GM21526 (cell line): ENCODE measurements at regions not wholly inside any gene's neighbourhood (a gene's known extent, or its start where the extent isn't known, plus 50 kb on each side); places are given as distances from the start of the nearest gene placed in this dataset.

Experiments used
- ATAC-seq: cut with Tn5 transposase; IDR thresholded peaks from one replicate; pipeline ENCODE4 v1.9.1; 2021; ENCODE audit warnings: moderate library complexity; ENCODE audit not compliant: unreplicated experiment, low FRiP score

DNA sequence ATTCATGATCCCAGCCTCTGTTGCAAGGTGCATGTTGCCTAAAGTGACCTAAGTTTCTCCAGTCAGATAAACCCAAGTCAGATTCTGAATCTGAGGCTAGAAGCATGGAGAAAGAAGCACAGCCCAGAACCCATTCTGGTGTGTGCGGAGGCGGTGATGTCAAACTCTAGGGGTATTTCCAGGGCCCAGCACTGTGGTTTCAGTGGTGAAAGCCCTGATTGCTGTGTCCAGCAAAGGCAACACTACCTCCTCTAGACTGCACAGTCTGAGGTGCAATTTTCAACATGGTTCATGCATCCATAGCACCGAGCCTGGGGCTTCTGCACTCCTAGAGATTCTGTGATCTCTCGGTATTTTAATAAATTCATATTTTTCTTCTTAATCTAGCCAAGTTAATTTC, 264.8 kb upstream of the KLHL29 start:
- ATAC-seq, result no peak

DNA sequence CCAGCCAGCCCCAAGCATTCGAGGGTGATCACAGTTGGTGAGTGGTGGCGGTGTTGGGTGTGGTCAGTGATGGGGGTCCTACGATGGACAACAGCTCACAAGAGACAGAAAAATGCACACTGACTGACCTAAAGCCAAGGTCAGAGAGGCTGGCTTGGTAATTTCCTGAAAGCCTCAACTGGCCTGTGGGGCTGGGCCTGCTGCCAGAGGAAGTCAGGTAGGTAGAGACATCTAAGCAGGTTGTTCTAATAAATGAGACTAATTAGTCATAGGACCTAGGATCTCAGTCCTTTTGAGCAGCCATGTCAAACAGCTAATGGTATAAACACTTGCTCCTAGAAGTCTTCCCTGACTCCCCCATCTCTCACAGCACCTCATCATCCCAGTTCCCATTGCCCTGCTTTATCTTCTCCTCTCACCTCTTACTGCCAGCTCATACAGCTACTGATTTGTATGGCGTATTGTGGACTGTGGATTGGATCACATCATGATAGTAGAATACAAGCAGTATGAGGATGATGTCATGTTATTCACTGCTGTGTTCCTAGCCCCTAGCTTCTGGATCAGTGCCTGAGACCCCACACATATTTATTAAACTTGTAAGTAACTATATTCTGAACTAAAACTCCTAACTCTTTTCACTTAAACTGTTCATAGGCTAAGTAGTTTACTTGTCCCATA, 262.9 kb upstream of the KLHL29 start:
- no peak for ATAC-seq

- ATAC-seq, result no peak
Observed at GRCh38 chr2:23122681-23123215, 262.2 kb upstream of the KLHL29 start.

- no peak for ATAC-seq
Observed at GRCh38 chr2:23123686-23124085, 261.3 kb upstream of the KLHL29 start.

GRCh38 chr2:23124214-23124750, 260.7 kb upstream of the KLHL29 start:
- ATAC-seq, result no peak

- no peak for ATAC-seq
Observed at GRCh38 chr2:23127465-23127864, 257.5 kb upstream of the KLHL29 start.

DNA sequence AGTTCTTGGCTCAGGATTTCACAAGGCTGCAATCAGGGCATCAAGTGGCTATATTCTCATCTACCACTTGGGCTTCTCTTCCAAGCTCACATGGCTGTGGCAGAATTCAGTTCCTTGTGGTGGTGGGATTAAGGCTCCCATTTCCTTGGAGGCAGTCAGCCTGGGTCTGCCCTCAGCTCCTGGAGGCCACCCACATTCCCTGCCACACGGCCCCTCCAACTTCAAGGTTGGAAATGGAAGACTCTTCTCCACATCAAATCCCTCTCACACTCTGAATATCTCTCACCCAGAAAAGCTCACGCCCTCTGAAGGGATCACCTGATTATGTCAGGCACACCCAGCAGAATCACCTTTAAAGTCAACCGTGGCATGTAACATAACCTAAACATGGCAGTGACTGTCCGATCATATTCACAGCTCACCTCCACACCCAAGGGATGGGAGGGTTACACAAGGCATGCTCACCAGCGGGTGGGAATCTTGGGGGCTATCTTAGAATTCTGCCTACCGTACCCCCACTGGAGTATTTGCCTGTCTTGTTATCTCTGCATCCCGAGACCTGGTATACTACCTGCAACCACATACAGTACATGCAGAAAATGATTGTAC, 256.2 kb upstream of the KLHL29 start:
- no peak for ATAC-seq

- no peak for ATAC-seq
Observed at GRCh38 chr2:23131066-23131575, 253.9 kb upstream of the KLHL29 start.

- ATAC-seq, result no peak
Observed at GRCh38 chr2:23132000-23132399, 253.0 kb upstream of the KLHL29 start.

DNA sequence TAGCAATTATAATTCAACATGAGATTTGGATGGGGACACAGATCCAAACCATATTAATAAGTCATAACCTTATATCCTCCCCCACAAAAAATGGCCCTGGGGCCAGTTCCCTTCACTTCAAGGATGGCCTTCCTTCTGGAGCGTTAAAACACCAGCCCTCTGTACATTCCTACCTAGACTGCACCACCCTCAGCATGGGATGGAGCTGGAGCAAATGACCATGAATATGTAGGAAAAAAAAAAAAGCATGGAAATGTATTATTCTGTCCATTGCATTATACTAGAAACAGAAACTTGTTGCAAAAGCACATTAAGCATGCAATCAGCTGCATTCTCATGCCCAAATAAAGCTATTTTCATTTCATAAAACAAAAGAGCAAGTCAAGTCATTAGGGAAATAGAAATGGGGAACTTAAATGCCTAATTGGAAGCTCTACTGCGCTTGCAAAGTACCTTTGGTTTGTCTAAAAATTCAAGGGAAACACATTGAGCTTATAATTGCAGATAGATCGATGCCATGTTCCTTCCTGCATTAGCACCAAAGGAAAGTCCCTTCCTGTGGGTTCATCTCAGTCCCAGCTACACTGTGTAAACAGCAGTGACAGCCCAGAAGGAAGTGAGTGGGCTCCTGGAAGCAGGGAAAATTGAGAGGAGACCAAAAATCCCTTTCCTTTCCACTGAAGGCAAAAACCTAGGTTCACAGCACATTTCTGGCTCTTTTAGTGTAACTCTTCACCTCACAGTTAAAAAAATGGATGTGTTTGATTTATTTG, 252.0 kb upstream of the KLHL29 start:
- no peak for ATAC-seq

- ATAC-seq, result no peak
Observed at GRCh38 chr2:23134726-23135125, 250.3 kb upstream of the KLHL29 start.

DNA sequence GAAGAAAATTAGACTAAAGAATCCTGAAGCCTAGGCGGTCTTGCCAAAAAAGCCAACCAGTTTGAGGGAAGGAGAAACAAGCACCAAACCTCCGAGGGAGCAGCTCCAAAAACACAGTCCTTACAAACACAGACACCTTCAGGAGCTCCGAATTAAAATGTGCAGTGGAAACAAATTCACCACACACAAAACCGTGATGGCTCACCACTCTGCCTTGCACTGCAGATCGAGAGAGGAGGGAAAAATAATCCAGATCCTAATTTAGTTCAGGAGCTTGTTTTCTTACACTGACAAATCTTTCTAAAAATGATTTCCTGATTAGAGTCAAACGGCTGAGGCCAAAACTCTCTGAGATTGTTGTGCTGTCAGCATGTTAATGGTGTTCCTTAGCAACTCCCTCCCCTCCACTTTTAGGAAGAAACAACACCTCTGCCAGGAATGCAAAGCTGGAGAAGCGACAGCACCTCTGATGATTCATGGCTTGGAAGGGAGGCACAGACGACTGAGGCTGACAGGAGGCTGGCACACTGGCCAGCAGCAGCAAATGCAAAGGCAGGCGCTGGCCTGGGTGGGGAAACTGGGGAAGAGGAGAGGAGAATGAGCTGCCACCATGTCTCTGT, 249.4 kb upstream of the KLHL29 start:
- ATAC-seq, result no peak

- no peak for ATAC-seq
Observed at GRCh38 chr2:23137166-23137565, 247.8 kb upstream of the KLHL29 start.

DNA sequence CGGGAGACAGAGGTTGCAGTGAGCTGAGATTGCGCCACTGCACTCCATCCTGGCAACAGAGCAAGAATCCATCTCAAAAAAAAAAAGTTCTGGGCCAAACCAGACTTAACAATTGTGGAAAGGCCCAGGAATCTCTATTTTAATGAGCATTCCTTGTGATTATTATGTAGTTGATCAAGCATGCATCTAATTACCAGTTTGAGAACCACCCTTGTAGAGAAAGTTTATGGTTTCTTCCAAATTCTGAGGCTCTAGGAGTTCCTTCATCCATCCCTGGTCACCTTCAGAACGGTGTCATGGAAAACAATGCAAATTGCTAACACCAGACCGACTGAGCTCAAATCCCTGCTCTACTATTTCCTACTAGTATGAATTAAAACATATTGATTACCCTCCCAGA, 246.3 kb upstream of the KLHL29 start:
- no peak for ATAC-seq

DNA sequence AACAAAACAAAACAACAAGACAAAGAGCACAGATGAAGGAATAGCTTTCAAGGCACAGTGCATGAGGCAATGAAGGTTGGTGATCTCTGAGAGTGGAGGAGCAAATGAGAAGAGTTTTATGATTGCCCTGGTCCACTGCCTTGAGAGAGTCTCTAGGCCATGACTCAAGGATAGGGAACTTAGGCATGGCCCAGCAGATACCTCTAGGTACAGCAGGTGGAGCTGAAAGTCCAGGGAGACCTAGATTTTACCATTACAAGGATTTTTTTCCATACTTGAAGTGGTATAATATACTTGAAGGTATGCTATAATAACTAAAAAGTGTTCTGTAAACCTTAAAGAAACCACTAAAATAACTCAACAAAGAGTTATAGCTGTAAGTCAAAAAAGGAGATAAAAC, 239.5 kb upstream of the KLHL29 start:
- no peak for ATAC-seq

DNA sequence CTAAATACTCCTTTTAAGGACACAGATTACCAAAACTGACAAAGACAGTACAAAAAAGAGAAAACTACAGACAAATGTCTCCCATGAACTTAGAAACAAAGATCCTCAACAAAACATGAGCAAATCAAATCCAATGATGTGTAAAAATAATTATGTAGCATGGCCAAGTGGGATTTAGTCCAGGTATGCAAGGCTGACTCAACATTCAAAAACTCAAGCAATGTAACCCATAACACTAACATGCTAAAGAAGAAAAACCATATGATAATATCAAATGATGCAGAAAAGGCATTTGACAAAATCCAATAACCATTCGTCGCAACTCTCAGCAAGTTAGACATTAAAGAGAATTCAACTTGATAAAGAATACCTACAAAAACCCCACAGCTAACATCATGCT, 239.0 kb upstream of the KLHL29 start:
- ATAC-seq, result no peak

DNA sequence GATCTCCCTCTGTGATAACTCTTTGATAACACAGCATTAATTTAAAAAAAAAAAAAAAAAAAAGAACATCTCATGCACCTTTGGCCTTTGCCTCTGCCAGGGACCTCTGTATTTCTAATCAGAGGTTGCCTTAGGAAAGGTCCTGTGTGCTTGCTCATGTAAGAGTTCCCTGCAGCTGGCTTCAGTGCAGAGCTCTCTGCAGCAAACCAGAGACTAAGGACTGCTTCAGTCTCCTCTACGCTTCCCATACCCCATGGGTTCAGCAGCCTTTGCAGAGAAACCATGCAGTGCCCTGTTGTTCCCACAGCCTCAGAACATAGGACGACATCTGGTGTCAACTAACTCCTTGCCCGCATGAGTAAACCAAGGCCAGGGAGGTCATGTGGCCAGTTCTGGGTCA, 236.6 kb upstream of the KLHL29 start:
- no peak for ATAC-seq

GRCh38 chr2:23149777-23150176, 235.2 kb upstream of the KLHL29 start:
- no peak for ATAC-seq

DNA sequence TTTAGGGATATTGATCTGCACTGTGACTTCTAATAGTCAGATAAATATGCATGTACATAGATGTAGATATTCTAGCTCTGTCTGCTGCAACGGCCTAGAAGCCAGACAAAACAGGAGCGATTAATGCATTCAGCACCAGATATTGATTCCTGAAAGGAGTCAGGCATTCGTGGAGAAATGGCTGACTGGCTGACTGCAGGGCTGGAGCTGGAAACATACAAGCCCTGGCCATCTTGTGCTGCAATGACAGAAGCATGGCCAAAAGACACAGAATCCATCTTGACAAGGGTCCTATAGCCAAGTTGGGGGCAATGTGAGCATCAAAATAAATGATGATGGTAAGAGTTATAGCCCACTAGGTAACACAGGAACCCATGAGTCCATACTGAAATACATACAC, 231.5 kb upstream of the KLHL29 start:
- no peak for ATAC-seq

GRCh38 chr2:23155022-23155421, 230.0 kb upstream of the KLHL29 start:
- ATAC-seq, result no peak

- no peak for ATAC-seq
Observed at GRCh38 chr2:23157812-23158211, 227.2 kb upstream of the KLHL29 start.
